Neural cell (in vitro differentiated cells): ENCODE measurements at regions not wholly inside any gene's neighbourhood (a gene's known extent, or its start where the extent isn't known, plus 50 kb on each side); places are given as distances from the start of the nearest gene placed in this dataset.

Experiments used
- H2AFZ ChIP-seq: fragments of 200-600, 300-800 bp; sonication (generic), shearing (Covaris generic); 2 replicates; pipeline ENCODE4 v1.6.0; 2014; ENCODE audit warnings: low read depth, mild to moderate bottlenecking, antibody characterized with exemption, low read length, moderate library complexity
- H3F3A ChIP-seq: fragments of 200-600 bp; shearing (Covaris generic); 2 replicates; pipeline ENCODE4 v1.6.1; 2016; ENCODE audit warnings: mild to moderate bottlenecking, moderate library complexity, mixed read lengths, antibody characterized with exemption, low read length; ENCODE audit not compliant: insufficient read depth, poor library complexity, severe bottlenecking
- H3K27ac ChIP-seq: fragments of 200-600, 300-800 bp; sonication (generic), shearing (Covaris generic); 2 replicates; pipeline ENCODE4 v1.5.1; 2014; ENCODE audit warnings: mild to moderate bottlenecking, low read length, moderate library complexity
- H3K27me3 ChIP-seq: fragments of 300-800, 200-600 bp; sonication (generic), shearing (Covaris generic); 2 replicates; pipeline ENCODE4 v1.6.0; 2014; ENCODE audit warnings: mild to moderate bottlenecking, low read depth, low read length, moderate library complexity; ENCODE audit not compliant: insufficient read depth
- H3K36me3 ChIP-seq: fragments of 300-800, 200-600 bp; sonication (generic), shearing (Covaris generic); 2 replicates; pipeline ENCODE4 v1.5.1; 2014; ENCODE audit warnings: mild to moderate bottlenecking, antibody characterized with exemption, low read length, moderate library complexity; ENCODE audit not compliant: insufficient read depth
- H3K4me2 ChIP-seq: fragments of 300-800, 200-600 bp; sonication (generic), shearing (Covaris generic); 2 replicates; pipeline ENCODE4 v1.6.0; 2014; ENCODE audit warnings: mild to moderate bottlenecking, low read length
- H3K4me3 ChIP-seq: fragments of 300-800, 200-600 bp; sonication (generic), shearing (Covaris generic); 2 replicates; pipeline ENCODE4 v1.5.1; 2014; ENCODE audit warnings: mild to moderate bottlenecking, low read length, moderate library complexity
- H3K79me2 ChIP-seq: fragments of 200-600 bp; shearing (Covaris generic); replicated peaks from 2 replicates; pipeline ENCODE4 v1.6.0; 2014; ENCODE audit warnings: mild to moderate bottlenecking, low read length, moderate library complexity; ENCODE audit not compliant: insufficient read depth
- H3K9ac ChIP-seq: fragments of 300-800, 200-600 bp; sonication (generic), shearing (Covaris generic); 2 replicates; pipeline ENCODE4 v1.6.1; 2016; ENCODE audit warnings: mild to moderate bottlenecking, low read length, mixed read lengths
- H3K9me2 ChIP-seq: fragments of 200-600 bp; shearing (Covaris generic); 2 replicates; pipeline ENCODE4 v1.6.1; 2016; ENCODE audit warnings: mild to moderate bottlenecking, low read length, mixed read lengths; ENCODE audit not compliant: insufficient read depth
- H3K9me3 ChIP-seq: fragments of 200-600, 300-800 bp; sonication (generic), shearing (Covaris generic); 2 replicates; pipeline ENCODE4 v1.6.1; 2016; ENCODE audit warnings: mild to moderate bottlenecking, mixed run types, low read length, moderate library complexity, mixed read lengths
- H4K20me1 ChIP-seq: fragments of 200-600 bp; shearing (Covaris generic); 2 replicates; pipeline ENCODE4 v1.6.1; 2016; ENCODE audit warnings: mild to moderate bottlenecking, mixed run types; ENCODE audit not compliant: insufficient read depth
- CTCF ChIP-seq: fragments of 450-650 bp; IDR thresholded peaks from 2 replicates; pipeline ENCODE4 v1.5.1; 2014; ENCODE audit warnings: antibody characterized with exemption, mild to moderate bottlenecking, moderate library complexity; ENCODE audit not compliant: poor library complexity, severe bottlenecking
- EP300 ChIP-seq: fragments of 450-650 bp; conservative IDR thresholded peaks from 2 replicates; pipeline ENCODE4 v1.6.1; 2014; ENCODE audit warnings: antibody characterized with exemption, mild to moderate bottlenecking, moderate library complexity; ENCODE audit not compliant: poor library complexity, severe bottlenecking
- EZH2 ChIP-seq: fragments of 200-600, 300-800 bp; shearing (Covaris generic), sonication (generic); IDR thresholded peaks from 2 replicates; pipeline ENCODE4 v1.6.1; 2014; ENCODE audit warnings: antibody characterized with exemption, low read length, borderline replicate concordance, mild to moderate bottlenecking; ENCODE audit not compliant: insufficient read depth, poor library complexity, severe bottlenecking
- MXI1 ChIP-seq: fragments of 450-650 bp; conservative IDR thresholded peaks from 2 replicates; pipeline ENCODE4 v1.6.1; 2014; ENCODE audit warnings: antibody characterized with exemption, mild to moderate bottlenecking; ENCODE audit not compliant: poor library complexity, severe bottlenecking
- POLR2AphosphoS5 ChIP-seq: IDR thresholded peaks from 2 replicates; pipeline ENCODE4 v1.6.1; 2012
- RAD21 ChIP-seq: fragments of 450-650 bp; conservative IDR thresholded peaks from 2 replicates; pipeline ENCODE4 v1.6.1; 2014; ENCODE audit warnings: antibody characterized with exemption, mild to moderate bottlenecking, moderate library complexity
- REST ChIP-seq: IDR thresholded peaks from 2 replicates; pipeline ENCODE4 v1.6.1; 2012; ENCODE audit warnings: borderline replicate concordance
- SMC3 ChIP-seq: fragments of 450-650 bp; conservative IDR thresholded peaks from 2 replicates; pipeline ENCODE4 v1.6.1; 2014; ENCODE audit warnings: antibody characterized with exemption, mild to moderate bottlenecking, moderate library complexity; ENCODE audit not compliant: poor library complexity
- TAF1 ChIP-seq: IDR thresholded peaks from 2 replicates; pipeline ENCODE4 v1.6.1; 2012; ENCODE audit warnings: low read depth

GRCh38 chr1:82632155-82632554 is 831.4 kb downstream of the ADGRL2 start:
- no peaks in the 10 kb centered on the region for H3K27me3 ChIP-seq
- no peaks in the 10 kb centered on the region for H3K9me2 ChIP-seq
- H3K36me3 ChIP-seq: no peaks in the 10 kb centered on the region
- no peak overlapping the region for H3K27ac ChIP-seq
- no peaks in the 10 kb centered on the region for H4K20me1 ChIP-seq
- H3K9me3 ChIP-seq: no peaks in the 10 kb centered on the region
- no peak overlapping the region for H3K4me3 ChIP-seq
- H2AFZ ChIP-seq: no peak overlapping the region
- no peak overlapping the region for H3K4me2 ChIP-seq
- H3F3A ChIP-seq: no peaks in the 10 kb centered on the region
- no peak overlapping the region for H3K9ac ChIP-seq
- no peaks in the 10 kb centered on the region for H3K79me2 ChIP-seq
- peak; percentile 37 for TF ChIP-seq EP300
- no peak for TF ChIP-seq POLR2AphosphoS5
- TF ChIP-seq CTCF: no peak

DNA sequence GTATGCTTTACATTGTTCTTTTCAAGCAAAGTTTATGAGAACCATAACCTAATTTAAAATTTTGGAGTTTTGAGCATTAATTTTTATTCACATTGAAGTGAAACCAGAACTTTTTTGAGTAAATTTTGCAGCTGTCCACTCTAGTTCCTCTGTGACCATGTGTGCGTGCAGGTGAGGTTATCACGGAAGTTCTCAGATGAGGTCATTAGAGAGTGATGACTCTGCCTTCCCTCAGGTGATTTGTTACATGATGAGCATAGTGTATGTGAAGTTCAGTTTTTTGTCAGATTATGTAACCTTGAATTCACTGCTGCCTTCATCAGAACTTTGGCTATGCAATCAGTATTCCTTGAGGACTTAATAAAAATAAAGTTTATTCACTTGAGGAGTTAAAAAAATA is 828.2 kb downstream of the ADGRL2 start:
- TF ChIP-seq EZH2 (no peak), RAD21 (no peak), SMC3 (no peak), CTCF (no peak), TAF1 (no peak), REST (no peak), MXI1 (no peak), POLR2AphosphoS5 (no peak), EP300 (no peak)
- Histone ChIP-seq H2AFZ (no peak overlapping the region), H3K27me3 (no peaks in the 10 kb centered on the region), H3K4me2 (no peak overlapping the region), H3K79me2 (no peaks in the 10 kb centered on the region), H3K9me2 (no peaks in the 10 kb centered on the region), H3K9ac (no peak overlapping the region), H3K4me3 (no peak overlapping the region), H3K9me3 (no peaks in the 10 kb centered on the region), H3K36me3 (no peaks in the 10 kb centered on the region), H4K20me1 (no peaks in the 10 kb centered on the region), H3F3A (no peaks in the 10 kb centered on the region), H3K27ac (no peak overlapping the region)
